Lower leg skin (tissue), 3 donors: ENCODE measurements at regions not wholly inside any gene's neighbourhood (a gene's known extent, or its start where the extent isn't known, plus 50 kb on each side); places are given as distances from the start of the nearest gene placed in this dataset.

ENCODE experiments used
- POLR2A ChIP-seq, 2 donors: fragments of 450-650 bp; IDR thresholded peaks; one replicate each; pipeline ENCODE4 v1.6.1; 2016 to 2017; ENCODE audit warnings: antibody characterized with exemption in 2 of 2, mild to moderate bottlenecking in 1 of 2, moderate library complexity in 1 of 2
- TF ChIP-seq, protein P1 (sequence below), 3 donors: fragments of 450-650 bp; IDR thresholded peaks; one replicate each; pipeline ENCODE4 v1.5.1; 2016; ENCODE audit warnings: antibody characterized with exemption in 3 of 3, mild to moderate bottlenecking in 3 of 3, moderate library complexity in 2 of 3

DNA sequence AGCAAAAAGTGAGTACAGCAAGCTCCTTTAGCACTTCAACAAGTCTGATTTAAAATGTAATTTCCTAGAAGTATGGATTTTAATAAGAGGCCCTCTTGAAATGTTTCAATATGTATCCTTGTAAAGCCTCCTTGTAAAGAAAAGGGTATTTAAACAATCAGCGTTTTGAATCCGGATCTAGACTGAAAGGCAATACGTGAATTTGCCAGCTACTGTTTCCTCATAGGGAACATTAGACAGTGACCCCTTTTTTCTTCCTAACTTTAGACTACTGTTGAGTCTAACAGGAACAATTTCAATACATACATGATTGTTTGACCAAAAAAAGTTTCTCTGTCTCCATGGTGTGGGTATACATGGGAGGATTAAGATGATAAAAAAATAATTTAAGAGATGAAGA is 395.0 kb downstream of the TFAP2A start:
- no peak for TF ChIP-seq POLR2A (IDR thresholded peaks at IDR 0.05)
- TF ChIP-seq, protein P1, sequence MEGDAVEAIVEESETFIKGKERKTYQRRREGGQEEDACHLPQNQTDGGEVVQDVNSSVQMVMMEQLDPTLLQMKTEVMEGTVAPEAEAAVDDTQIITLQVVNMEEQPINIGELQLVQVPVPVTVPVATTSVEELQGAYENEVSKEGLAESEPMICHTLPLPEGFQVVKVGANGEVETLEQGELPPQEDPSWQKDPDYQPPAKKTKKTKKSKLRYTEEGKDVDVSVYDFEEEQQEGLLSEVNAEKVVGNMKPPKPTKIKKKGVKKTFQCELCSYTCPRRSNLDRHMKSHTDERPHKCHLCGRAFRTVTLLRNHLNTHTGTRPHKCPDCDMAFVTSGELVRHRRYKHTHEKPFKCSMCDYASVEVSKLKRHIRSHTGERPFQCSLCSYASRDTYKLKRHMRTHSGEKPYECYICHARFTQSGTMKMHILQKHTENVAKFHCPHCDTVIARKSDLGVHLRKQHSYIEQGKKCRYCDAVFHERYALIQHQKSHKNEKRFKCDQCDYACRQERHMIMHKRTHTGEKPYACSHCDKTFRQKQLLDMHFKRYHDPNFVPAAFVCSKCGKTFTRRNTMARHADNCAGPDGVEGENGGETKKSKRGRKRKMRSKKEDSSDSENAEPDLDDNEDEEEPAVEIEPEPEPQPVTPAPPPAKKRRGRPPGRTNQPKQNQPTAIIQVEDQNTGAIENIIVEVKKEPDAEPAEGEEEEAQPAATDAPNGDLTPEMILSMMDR (IDR thresholded peaks at IDR 0.05): no peak
